Pulmonary artery endothelial cell (primary cell): ENCODE measurements at regions not wholly inside any gene's neighbourhood (a gene's known extent, or its start where the extent isn't known, plus 50 kb on each side); places are given as distances from the start of the nearest gene placed in this dataset.

Experiments
- DNase-seq: peaks from one replicate; pipeline ENCODE4 v3.0.0-alpha.2; 2011; ENCODE audit warnings: low read depth, low spot score

DNA sequence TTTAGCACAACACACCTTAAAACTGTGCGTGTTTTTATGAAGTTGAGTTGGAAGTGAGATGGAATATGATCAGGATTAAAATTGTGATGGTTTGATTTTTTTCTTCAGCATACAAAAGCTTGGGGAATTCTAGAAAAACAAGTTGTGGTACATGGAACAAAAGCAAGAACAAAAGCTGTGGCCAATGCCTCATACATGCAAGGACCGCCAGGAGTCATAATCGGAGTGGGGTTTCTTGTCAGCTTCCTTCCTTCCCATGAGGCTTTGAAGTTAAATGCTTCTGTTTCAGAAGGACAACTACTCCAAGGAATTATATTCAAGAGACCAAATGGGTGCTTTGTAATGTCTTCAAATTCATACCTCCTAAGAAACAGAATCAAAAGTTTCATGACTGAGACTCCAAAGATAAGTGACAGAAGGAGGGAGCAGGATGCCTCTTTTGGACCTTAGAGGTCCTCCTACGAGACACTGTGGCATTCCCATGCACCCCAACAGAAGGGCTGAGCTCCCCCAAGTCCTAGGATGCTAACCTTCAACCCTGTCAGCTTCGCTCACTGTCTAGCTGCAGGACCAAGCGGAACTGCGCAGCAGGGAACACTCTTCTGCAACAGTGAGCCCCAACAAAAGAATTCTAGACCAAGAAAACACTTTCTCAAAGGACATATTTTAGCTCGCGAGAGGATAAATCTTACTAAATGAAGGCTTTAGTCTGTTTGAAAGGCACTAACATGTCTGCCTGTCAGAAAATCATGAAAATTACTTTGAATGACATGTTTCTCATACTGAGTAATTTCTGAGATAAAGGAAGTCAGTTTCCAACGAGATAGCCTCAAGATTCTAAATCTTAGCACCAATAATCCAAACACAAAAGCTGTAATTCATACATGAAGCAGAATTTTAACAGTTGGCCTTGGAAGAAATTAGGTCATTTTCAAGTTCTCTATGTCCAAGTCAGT lies 108.5 kb upstream of the NHSL1 start:
- DNase-seq: no peak

GRCh38 chr6:138608896-138609295 lies 109.6 kb upstream of the NHSL1 start:
- no peak for DNase-seq

GRCh38 chr6:138609801-138610430 lies 110.6 kb upstream of the NHSL1 start:
- no peak for DNase-seq

DNA sequence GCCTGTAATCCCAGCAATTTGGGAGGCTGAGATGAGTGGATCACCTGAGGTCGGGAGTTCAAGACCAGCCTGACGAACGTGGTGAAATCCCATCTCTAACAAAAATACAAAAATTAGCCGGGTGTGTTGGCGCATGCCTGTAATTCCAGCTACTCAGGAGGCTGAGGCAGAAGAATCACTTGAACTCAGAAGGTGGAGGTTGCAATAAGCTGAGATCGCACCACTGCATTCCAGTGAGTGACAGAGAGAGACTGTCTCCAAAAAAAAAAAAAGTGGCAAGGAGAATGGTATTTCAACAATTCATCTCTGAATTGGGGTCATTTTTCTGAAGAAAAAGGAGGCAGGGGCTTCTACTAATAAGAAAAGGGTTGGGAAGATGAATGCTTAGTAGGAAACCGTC lies 111.5 kb upstream of the NHSL1 start:
- DNase-seq: no peak

- DNase-seq: no peak
Measured at GRCh38 chr6:138614151-138614550, 114.9 kb upstream of the NHSL1 start.

- DNase-seq: no peak
Measured at GRCh38 chr6:138618168-138618567, 118.9 kb upstream of the NHSL1 start.

DNA sequence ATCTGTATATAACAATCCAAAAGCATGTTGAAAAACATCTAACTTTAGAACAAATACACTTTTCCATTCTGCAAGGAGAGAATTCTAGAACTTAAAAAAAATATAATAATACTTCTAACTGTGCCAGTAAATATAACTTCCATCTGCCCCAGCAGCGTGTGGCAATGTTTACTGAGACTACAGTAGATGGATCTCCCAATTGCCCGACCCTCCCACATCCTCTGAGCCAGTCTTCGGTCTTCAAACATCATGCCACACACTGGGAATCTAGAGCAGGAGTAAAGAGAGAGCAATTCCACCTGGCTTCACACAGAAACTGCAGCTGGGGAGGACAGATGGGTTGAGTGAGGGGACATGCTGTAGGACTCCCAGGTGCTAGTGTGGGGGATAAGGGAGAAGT lies 121.3 kb upstream of the NHSL1 start:
- DNase-seq: no peak

DNA sequence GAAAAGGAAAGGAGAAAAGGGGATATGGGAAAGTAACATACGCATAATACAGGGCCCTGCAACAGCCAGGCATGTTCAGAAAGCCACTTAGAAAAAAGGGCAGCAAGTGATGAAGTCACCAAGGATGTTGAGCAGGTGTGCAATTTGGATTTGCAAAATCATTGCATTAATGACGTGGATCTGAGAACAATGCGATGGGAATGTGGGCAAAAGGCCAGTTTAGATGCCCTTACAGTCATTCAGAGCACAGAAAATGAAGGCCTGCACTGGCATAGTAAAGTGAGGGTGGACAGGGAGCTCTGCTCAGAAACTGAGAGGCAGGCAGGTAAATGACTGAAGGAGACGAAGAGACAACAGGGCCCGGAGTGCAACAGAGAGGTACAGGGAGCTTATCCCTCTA lies 123.7 kb upstream of the NHSL1 start:
- DNase-seq: peak; percentile 48

DNA sequence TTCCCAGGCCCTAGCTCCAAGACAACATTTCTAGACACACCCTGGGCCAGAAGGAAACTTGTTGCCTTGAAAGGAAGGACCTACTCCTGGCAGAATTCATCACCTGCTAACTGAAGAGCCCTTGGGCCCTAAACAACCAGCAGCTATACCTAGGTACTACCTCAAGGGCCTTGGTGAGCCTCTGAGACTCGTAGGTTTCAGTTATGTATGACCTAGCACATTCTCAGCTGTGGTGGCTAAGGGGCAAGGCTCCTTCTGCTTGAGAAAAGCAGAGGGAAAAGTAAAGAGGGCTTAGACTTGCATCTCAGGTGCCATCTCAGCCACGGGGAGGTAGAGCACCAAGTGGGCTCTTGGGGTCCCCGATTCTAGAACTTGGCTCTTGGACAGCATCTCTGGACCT lies 132.3 kb upstream of the NHSL1 start:
- no peak for DNase-seq

GRCh38 chr6:138637822-138638221 lies 135.7 kb upstream of the CCDC28A start:
- no peak for DNase-seq

DNA sequence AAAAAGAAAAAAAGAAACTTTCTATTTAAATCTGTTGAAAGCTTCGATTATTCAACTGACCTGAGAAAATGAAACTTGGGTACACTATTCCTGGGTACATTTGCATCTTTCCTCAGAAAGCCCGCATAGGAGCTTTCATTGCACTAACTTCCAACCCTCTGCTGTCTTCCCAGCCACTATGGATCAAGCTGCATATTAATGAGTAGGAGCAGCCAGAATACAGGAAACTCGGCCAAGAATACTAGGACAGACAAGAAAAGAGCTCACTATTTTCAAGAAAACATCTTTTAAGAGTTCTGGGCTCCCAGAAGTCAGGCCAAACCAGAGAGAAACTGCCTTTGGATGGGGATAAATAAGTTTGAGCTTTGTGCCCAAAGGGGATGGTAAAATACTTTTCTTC lies 135.0 kb upstream of the CCDC28A start:
- DNase-seq: no peak

GRCh38 chr6:138640028-138640427 lies 133.5 kb upstream of the CCDC28A start:
- no peak for DNase-seq

DNA sequence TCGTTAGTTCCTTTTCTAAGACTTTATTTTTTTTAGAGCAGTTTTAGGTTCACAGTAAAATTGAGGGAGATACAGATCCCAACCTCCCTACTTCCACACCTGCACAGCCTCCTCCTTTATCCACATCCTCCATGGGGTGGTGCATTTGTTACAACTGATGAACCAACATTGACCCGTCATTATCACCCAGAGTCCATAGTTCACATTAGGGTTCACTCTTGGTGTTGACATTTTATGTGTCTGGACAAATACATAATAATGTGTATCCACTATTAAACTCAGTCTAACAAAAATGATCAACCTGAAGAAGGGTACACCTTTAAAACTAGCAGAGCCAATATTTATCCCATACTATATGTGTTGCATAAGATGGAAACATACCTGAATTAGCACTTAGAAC lies 130.4 kb upstream of the CCDC28A start:
- DNase-seq: no peak

DNA sequence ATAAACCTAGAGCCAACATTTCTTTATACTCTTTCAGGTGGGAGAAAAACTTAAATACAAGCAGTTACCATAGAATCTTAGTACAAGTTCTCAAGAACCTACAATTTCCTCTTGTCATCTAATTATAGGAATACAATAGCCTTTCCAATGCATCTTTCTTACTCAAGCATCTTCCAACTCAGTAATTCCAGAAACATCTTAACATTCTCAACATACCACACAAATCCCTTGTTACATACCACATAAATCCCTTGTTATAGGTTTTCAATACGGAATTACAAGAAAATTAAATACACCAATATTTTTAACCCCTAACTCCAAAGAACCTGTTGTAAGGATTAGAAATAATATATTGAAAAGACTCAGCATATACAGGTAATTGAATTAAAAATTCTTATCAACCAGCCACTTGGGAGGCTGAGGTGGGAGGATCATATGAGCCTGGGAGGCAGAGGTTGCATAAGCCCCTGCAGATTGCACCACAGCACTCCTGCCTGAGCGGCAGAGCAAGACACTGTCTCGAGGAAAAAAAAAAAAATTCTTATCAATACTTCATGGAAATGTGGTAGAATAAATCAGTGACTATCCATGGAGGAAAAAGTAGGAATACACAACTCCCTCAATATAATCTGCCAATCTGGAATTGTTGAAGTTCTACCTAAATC lies 127.5 kb upstream of the CCDC28A start:
- DNase-seq: no peak

GRCh38 chr6:138647006-138647405 lies 126.6 kb upstream of the CCDC28A start:
- peak; percentile 60 for DNase-seq

GRCh38 chr6:138648127-138648526 lies 125.4 kb upstream of the CCDC28A start:
- DNase-seq: no peak

DNA sequence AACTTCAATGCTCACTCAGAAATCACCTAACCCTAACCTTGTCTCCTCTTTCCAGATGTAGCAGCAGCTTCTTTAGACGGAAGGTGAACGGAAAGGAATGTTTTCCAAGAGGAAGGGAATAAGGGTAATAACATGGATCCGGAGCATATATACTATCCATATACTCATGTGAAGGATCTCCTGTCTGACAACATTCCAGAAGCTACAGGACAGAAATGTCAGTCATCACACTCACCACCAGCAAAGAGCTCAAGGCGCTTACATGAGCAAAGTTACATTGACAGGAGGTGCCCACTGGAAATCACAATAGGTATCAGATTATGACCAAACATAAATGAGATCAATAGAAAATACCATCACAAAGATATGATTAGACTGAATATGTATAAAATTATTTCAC lies 122.1 kb upstream of the CCDC28A start:
- no peak for DNase-seq

- DNase-seq: no peak
Measured at GRCh38 chr6:138652824-138653223, 120.7 kb upstream of the CCDC28A start.

- no peak for DNase-seq
Measured at GRCh38 chr6:138653435-138653834, 120.1 kb upstream of the CCDC28A start.

DNA sequence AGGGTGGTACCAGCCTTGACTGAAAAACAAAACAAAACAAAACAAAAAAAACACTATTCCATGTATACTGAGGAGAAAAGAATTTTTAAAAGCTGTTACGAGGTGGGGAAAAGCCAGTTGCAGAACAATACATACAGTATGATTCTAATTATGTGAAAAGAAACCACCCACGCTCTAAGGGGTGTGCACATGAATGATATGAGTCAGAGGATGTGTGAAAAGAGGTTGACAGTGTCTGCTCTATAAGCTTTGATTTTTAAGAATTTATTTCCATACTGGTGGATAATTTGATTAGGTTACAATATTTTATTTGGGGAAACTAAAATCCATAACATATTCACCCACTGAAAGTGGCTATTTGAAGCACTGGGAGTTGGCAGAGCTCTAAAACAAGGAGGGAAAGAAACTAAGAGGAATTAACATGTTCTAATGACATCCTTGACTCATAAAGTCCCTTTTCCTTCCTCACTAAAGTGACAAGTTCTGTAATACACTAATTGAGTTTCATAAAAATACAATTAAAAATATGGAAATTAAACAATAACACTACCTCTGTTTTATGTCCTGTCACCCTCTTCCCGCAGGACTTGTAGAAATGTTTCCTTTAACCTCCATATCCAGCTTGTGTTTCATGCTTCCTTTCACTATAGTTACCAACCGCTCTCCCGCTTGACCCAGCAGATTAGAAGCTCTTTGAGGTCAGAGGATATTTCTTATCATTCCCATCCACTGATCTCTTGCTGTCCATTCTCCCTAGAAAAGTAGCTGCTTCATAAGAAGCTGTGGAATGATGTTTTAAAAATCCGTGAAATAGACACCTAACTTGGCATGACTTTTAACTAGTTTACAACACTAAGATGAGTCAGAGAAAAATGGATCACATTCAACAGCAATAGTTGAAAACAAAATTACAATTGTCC lies 118.6 kb upstream of the CCDC28A start:
- peak; percentile 35 for DNase-seq

DNA sequence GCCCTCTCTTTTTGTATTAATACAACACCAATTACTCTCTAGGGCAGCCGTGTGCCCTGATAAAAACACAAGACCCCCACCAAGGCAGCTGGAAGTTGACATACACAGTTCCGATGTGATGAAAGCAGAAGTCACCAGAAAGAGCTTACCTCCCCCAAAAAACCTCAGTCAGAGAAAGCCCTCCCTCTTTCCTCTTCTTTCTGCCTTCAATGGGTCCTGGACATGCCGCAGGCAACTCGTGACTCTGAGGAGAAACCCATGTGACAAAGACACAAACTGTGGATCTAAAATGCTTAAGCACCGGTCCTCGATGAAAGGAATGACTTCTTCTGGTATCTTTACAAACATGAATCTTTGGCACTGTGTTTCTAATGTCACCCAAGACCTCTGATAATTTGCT lies 117.7 kb upstream of the CCDC28A start:
- no peak for DNase-seq
